Stimulated activated naive CD8-positive, alpha-beta T cell treated with anti-CD3 and anti-CD28 coated beads, Interleukin-15, Interleukin-2, amounts not matched to agents 100 ng/mL and 50 ng/mL, for 24 hours (primary cell): ENCODE measurements at regions not wholly inside any gene's neighbourhood (a gene's known extent, or its start where the extent isn't known, plus 50 kb on each side); places are given as distances from the start of the nearest gene placed in this dataset.
"Not testable (repeated sequence)": the region's sequence is repeated elsewhere in the genome, so short reads cannot be mapped to it uniquely, and the experiment has no call there.

ENCODE experiments used
- H3K27ac Mint-ChIP-seq: one replicate; pipeline ENCODE4 v1.8.0; 2021; ENCODE audit warnings: mild to moderate bottlenecking, mixed read lengths
- H3K27me3 Mint-ChIP-seq: one replicate; pipeline ENCODE4 v1.8.0; 2021; ENCODE audit warnings: mixed read lengths
- H3K36me3 Mint-ChIP-seq: one replicate; pipeline ENCODE4 v1.8.0; 2021; ENCODE audit warnings: low read depth, mixed read lengths
- H3K4me1 Mint-ChIP-seq: one replicate; pipeline ENCODE4 v1.8.0; 2021; ENCODE audit warnings: low read depth, mixed read lengths
- H3K4me3 Mint-ChIP-seq: one replicate; pipeline ENCODE4 v1.8.0; 2021; ENCODE audit warnings: mild to moderate bottlenecking, mixed read lengths
- H3K9me3 Mint-ChIP-seq: one replicate; pipeline ENCODE4 v1.8.0; 2021; ENCODE audit warnings: mixed read lengths

- H3K27me3 Mint-ChIP-seq, H3K4me1 Mint-ChIP-seq, H3K4me3 Mint-ChIP-seq, H3K27ac Mint-ChIP-seq, H3K36me3 Mint-ChIP-seq, H3K9me3 Mint-ChIP-seq: not testable (repeated sequence)
Measured at GRCh38 chr6:21796979-21797378, 203.4 kb downstream of the SOX4 start.

GRCh38 chr6:21798468-21798867, 204.9 kb downstream of the SOX4 start:
- no peaks in the 10 kb centered on the region for H3K27me3 Mint-ChIP-seq
- no peaks in the 10 kb centered on the region for H3K4me1 Mint-ChIP-seq
- H3K9me3 Mint-ChIP-seq, result no peaks in the 10 kb centered on the region
- no peak overlapping the region for H3K27ac Mint-ChIP-seq
- H3K36me3 Mint-ChIP-seq, result no peaks in the 10 kb centered on the region
- no peak overlapping the region for H3K4me3 Mint-ChIP-seq

GRCh38 chr6:21800330-21800729, 206.8 kb downstream of the SOX4 start:
- Mint-ChIP-seq H3K9me3 (no peaks in the 10 kb centered on the region), H3K36me3 (no peaks in the 10 kb centered on the region), H3K4me3 (no peak overlapping the region), H3K27ac (no peak overlapping the region), H3K4me1 (no peaks in the 10 kb centered on the region), H3K27me3 (no peaks in the 10 kb centered on the region)

- H3K27ac Mint-ChIP-seq, result no peak overlapping the region
- no peaks in the 10 kb centered on the region for H3K36me3 Mint-ChIP-seq
- H3K9me3 Mint-ChIP-seq, result no peaks in the 10 kb centered on the region
- H3K4me1 Mint-ChIP-seq, result no peaks in the 10 kb centered on the region
- H3K4me3 Mint-ChIP-seq, result no peak overlapping the region
- H3K27me3 Mint-ChIP-seq, result no peaks in the 10 kb centered on the region
Measured at GRCh38 chr6:21800948-21801438, 207.4 kb downstream of the SOX4 start.

GRCh38 chr6:21801446-21802174, 208.1 kb downstream of the SOX4 start:
- H3K27ac Mint-ChIP-seq, result no peak overlapping the region
- H3K27me3 Mint-ChIP-seq, result no peaks in the 10 kb centered on the region
- no peak overlapping the region for H3K4me3 Mint-ChIP-seq

GRCh38 chr6:21802175-21802822, 208.7 kb downstream of the SOX4 start:
- Mint-ChIP-seq H3K9me3 (no peaks in the 10 kb centered on the region), H3K36me3 (no peaks in the 10 kb centered on the region), H3K27me3 (no peaks in the 10 kb centered on the region), H3K4me1 (no peaks in the 10 kb centered on the region), H3K4me3 (no peak overlapping the region), H3K27ac (no peak overlapping the region)

More at GRCh38 chr6:21801446-21802174, 208.1 kb downstream of the SOX4 start:
- no peaks in the 10 kb centered on the region for H3K4me1 Mint-ChIP-seq
- H3K36me3 Mint-ChIP-seq, result no peaks in the 10 kb centered on the region
- no peaks in the 10 kb centered on the region for H3K9me3 Mint-ChIP-seq

- Mint-ChIP-seq H3K9me3 (no peaks in the 10 kb centered on the region), H3K4me1 (no peaks in the 10 kb centered on the region), H3K27me3 (no peaks in the 10 kb centered on the region), H3K36me3 (no peaks in the 10 kb centered on the region), H3K27ac (no peak overlapping the region), H3K4me3 (no peak overlapping the region)
Measured at GRCh38 chr6:21804941-21805610, 211.5 kb downstream of the SOX4 start.

- H3K36me3 Mint-ChIP-seq, result no peaks in the 10 kb centered on the region
- no peaks in the 10 kb centered on the region for H3K27me3 Mint-ChIP-seq
- no peaks in the 10 kb centered on the region for H3K4me1 Mint-ChIP-seq
- no peak overlapping the region for H3K27ac Mint-ChIP-seq
- H3K4me3 Mint-ChIP-seq, result no peak overlapping the region
- no peaks in the 10 kb centered on the region for H3K9me3 Mint-ChIP-seq
Measured at GRCh38 chr6:21807299-21808044, 213.9 kb downstream of the SOX4 start.

- Mint-ChIP-seq H3K4me3 (no peak overlapping the region), H3K9me3 (no peaks in the 10 kb centered on the region), H3K27me3 (no peaks in the 10 kb centered on the region), H3K36me3 (no peaks in the 10 kb centered on the region), H3K27ac (no peak overlapping the region), H3K4me1 (no peaks in the 10 kb centered on the region)
Measured at GRCh38 chr6:21808045-21808470, 214.5 kb downstream of the SOX4 start.

GRCh38 chr6:21808551-21809242, 215.1 kb downstream of the SOX4 start:
- H3K9me3 Mint-ChIP-seq, result no peaks in the 10 kb centered on the region
- no peaks in the 10 kb centered on the region for H3K36me3 Mint-ChIP-seq
- no peaks in the 10 kb centered on the region for H3K4me1 Mint-ChIP-seq
- H3K27ac Mint-ChIP-seq, result no peak overlapping the region
- H3K27me3 Mint-ChIP-seq, result no peaks in the 10 kb centered on the region
- H3K4me3 Mint-ChIP-seq, result no peak overlapping the region

GRCh38 chr6:21811484-21811883, 217.9 kb downstream of the SOX4 start:
- Mint-ChIP-seq H3K9me3 (no peaks in the 10 kb centered on the region), H3K4me1 (no peaks in the 10 kb centered on the region), H3K27ac (no peak overlapping the region), H3K27me3 (no peaks in the 10 kb centered on the region), H3K4me3 (no peak overlapping the region), H3K36me3 (no peaks in the 10 kb centered on the region)

- no peak overlapping the region for H3K27ac Mint-ChIP-seq
- H3K4me3 Mint-ChIP-seq, result no peak overlapping the region
- no peaks in the 10 kb centered on the region for H3K4me1 Mint-ChIP-seq
- no peaks in the 10 kb centered on the region for H3K9me3 Mint-ChIP-seq
- no peaks in the 10 kb centered on the region for H3K27me3 Mint-ChIP-seq
- no peaks in the 10 kb centered on the region for H3K36me3 Mint-ChIP-seq
Measured at GRCh38 chr6:21816231-21816630, 222.7 kb downstream of the SOX4 start.

- Mint-ChIP-seq H3K27ac (no peak overlapping the region), H3K4me3 (no peak overlapping the region), H3K4me1 (no peaks in the 10 kb centered on the region), H3K27me3 (no peaks in the 10 kb centered on the region), H3K9me3 (peaks cover 3% of the 10 kb centered on the region), H3K36me3 (no peaks in the 10 kb centered on the region)
Measured at GRCh38 chr6:21820442-21820841, 226.9 kb downstream of the SOX4 start.

GRCh38 chr6:21823371-21823770, 229.8 kb downstream of the SOX4 start:
- H3K9me3 Mint-ChIP-seq, result peaks cover 3% of the 10 kb centered on the region
- H3K27ac Mint-ChIP-seq, result no peak overlapping the region
- no peak overlapping the region for H3K4me3 Mint-ChIP-seq
- no peaks in the 10 kb centered on the region for H3K36me3 Mint-ChIP-seq
- H3K4me1 Mint-ChIP-seq, result peaks cover 14% of the 10 kb centered on the region
- H3K27me3 Mint-ChIP-seq, result no peaks in the 10 kb centered on the region
